Mucosa of descending colon (tissue), 3 donors: ENCODE measurements at regions not wholly inside any gene's neighbourhood (a gene's known extent, or its start where the extent isn't known, plus 50 kb on each side); places are given as distances from the start of the nearest gene placed in this dataset.

Source experiments
- ATAC-seq: fragments of 200-7000 bp; cut with Tn5 transposase; one replicate; pipeline ENCODE4 v1.9.1; 2020; ENCODE audit warnings: mild to moderate bottlenecking, moderate library complexity
- DNase-seq, 3 donors: peaks; one replicate each; pipeline ENCODE4 v3.0.0-alpha.2; 2020
- H3K36me3 ChIP-seq: fragments of 200-600 bp; one replicate; pipeline ENCODE4 v1.8.0; 2021; ENCODE audit warnings: low read depth, mild to moderate bottlenecking
- H3K4me1 ChIP-seq: fragments of 200-600 bp; one replicate; pipeline ENCODE4 v1.8.0; 2021; ENCODE audit warnings: low read depth, mild to moderate bottlenecking
- H3K4me3 ChIP-seq: fragments of 200-600 bp; one replicate; pipeline ENCODE4 v1.8.0; 2021; ENCODE audit warnings: mild to moderate bottlenecking
- H3K9me3 ChIP-seq: fragments of 200-600 bp; one replicate; pipeline ENCODE4 v1.8.0; 2021; ENCODE audit warnings: mild to moderate bottlenecking
- intact Hi-C, 2 donors: fragments of 100-400 bp; cut with DNase I in 1 of 2; cut with micrococcal nuclease in 1 of 2; formaldehyde crosslinking; loops; one replicate each; pipeline versions ENCODE4 v1.11.0 to v1.11.1; 2022; cut with DNase I, micrococcal nuclease
- TF ChIP-seq, protein P1 (sequence below): fragments of 200-600 bp; IDR thresholded peaks from one replicate; pipeline ENCODE4 v1.8.0; 2022; ENCODE audit warnings: antibody characterized with exemption, mild to moderate bottlenecking
- donor health status: DM: no; HTN: no; CAD: no; lungs with moderate emphysema.
- donor health status: DM: no; HTN: no; CAD: no.
- donor health status: DM: no; HTN: yes; CAD: no.

DNA sequence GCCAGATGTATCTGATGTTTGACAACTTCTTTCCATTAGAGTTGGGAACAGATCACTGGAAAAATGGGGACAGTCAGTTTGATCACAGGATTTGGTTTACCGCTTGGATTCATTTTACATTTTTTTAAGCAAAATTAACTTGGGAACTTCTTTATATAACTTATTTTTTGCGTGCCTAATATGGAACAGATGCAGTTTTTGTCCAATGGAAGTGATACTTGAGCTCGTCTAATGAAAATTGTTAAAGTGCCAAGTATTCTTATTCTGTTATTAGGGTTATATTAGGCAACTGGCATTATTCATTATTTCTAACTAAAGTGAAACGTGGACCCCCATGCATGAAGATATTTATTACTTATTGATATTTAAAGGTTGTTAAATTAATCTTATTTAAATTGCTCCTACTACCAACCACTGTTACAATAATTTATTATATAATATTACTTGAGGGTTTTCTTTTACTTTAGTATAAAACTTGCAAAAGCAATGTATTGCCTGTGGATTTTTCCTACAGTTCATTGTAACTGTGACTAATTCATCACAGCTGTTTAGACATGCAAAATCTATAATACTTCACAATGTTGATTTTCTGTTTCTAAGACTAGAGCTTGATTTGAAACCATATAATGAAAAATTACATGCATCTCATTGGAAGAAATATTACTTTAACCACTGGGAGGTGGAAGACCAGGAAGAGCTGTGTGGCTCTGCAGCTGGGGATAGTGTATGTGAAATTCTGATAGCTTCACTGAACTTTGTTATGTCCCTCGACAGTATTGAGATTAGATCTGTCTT, 787.3 kb upstream of the WWC1 start:
- intact Hi-C loops = no loop called here
- ATAC-seq (no peak), DNase-seq (no peak)
- Histone ChIP-seq H3K4me3 (no peak overlapping the region), H3K9me3 (no peaks in the 10 kb centered on the region), H3K36me3 (no peaks in the 10 kb centered on the region), H3K4me1 (no peaks in the 10 kb centered on the region)
- TF ChIP-seq, protein P1, sequence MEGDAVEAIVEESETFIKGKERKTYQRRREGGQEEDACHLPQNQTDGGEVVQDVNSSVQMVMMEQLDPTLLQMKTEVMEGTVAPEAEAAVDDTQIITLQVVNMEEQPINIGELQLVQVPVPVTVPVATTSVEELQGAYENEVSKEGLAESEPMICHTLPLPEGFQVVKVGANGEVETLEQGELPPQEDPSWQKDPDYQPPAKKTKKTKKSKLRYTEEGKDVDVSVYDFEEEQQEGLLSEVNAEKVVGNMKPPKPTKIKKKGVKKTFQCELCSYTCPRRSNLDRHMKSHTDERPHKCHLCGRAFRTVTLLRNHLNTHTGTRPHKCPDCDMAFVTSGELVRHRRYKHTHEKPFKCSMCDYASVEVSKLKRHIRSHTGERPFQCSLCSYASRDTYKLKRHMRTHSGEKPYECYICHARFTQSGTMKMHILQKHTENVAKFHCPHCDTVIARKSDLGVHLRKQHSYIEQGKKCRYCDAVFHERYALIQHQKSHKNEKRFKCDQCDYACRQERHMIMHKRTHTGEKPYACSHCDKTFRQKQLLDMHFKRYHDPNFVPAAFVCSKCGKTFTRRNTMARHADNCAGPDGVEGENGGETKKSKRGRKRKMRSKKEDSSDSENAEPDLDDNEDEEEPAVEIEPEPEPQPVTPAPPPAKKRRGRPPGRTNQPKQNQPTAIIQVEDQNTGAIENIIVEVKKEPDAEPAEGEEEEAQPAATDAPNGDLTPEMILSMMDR = no peak

- TF ChIP-seq, protein P1 = no peak
- H3K36me3 ChIP-seq = no peaks in the 10 kb centered on the region
- intact Hi-C loops = no loop called here
- H3K4me3 ChIP-seq = no peak overlapping the region
- DNase-seq (no peak), ATAC-seq (no peak)
- no peaks in the 10 kb centered on the region for H3K9me3 ChIP-seq
- H3K4me1 ChIP-seq = no peaks in the 10 kb centered on the region
Measured at GRCh38 chr5:167507463-167508233, 783.8 kb upstream of the WWC1 start.

DNA sequence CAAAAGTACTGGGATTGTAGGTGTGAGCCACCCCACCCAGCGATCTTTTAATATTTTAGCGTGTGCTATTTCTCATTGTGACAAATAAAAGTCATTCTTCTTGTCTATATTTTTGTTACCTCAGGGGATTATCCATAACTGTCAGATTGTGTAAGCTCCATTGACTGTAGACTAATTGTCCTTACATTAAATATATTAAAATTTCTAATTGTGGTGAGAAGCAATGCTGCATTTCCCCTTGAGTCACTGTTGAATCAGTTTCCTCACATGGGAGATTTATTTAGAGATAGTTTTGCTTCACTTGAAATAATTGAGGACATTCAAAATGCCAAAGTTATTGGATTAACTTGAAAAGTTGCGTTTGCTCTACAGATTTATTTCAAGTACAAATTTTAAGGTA, 782.4 kb upstream of the WWC1 start:
- TF ChIP-seq, protein P1 = no peak
- no peak for DNase-seq
- intact Hi-C loops = no loop called here
- no peak for ATAC-seq
- Histone ChIP-seq H3K36me3 (no peaks in the 10 kb centered on the region), H3K4me3 (no peak overlapping the region), H3K9me3 (no peaks in the 10 kb centered on the region), H3K4me1 (no peaks in the 10 kb centered on the region)

DNA sequence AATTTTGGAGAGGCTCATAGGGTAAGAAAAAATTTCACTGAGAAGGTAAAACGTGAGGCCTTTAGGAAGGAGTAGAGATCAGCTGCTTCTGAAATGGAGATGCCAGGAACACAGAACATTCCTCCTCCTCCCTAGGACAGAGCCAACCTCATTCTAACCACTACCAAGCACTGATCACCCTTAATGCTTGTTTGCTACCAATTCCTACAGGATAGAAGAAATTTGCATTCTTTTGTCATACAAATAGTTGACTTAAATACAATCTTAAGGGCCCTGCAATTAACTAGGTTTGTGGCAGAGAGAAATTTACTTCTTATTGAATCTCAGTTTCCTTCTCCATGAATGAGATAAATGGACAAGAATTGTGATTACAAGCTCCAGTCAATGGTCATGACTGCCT, 780.2 kb upstream of the WWC1 start:
- ATAC-seq = no peak
- intact Hi-C loops = no loop called here

GRCh38 chr5:167512111-167512510, 779.3 kb upstream of the WWC1 start:
- TF ChIP-seq, protein P1 = no peak
- no peak overlapping the region for H3K4me3 ChIP-seq
- H3K36me3 ChIP-seq = no peaks in the 10 kb centered on the region
- no peaks in the 10 kb centered on the region for H3K9me3 ChIP-seq
- no peak for DNase-seq
- ATAC-seq = no peak
- H3K4me1 ChIP-seq = no peaks in the 10 kb centered on the region
- intact Hi-C loops = no loop called here

More for the DNA sequence above, 780.2 kb upstream of the WWC1 start:
- Histone ChIP-seq H3K4me3 (no peak overlapping the region), H3K36me3 (no peaks in the 10 kb centered on the region), H3K9me3 (no peaks in the 10 kb centered on the region), H3K4me1 (no peaks in the 10 kb centered on the region)
- no peak for DNase-seq
- TF ChIP-seq, protein P1 = no peak
